CD14-positive monocyte (primary cell): ENCODE measurements at regions not wholly inside any gene's neighbourhood (a gene's known extent, or its start where the extent isn't known, plus 50 kb on each side); places are given as distances from the start of the nearest gene placed in this dataset.

ENCODE experiments used
- DNase-seq, 3 donors: peaks; one replicate each; pipeline ENCODE4 v3.0.0-alpha.2; 2011 to 2022
- H2AFZ ChIP-seq: 2 replicates; pipeline ENCODE4 v1.6.0; 2012; ENCODE audit warnings: mild to moderate bottlenecking, low read depth, low read length, inconsistent platforms; ENCODE audit not compliant: insufficient read depth, poor library complexity, severe bottlenecking
- H3K27ac ChIP-seq, 2 donors: 1 replicate in 1 of 2; 2 replicates in 1 of 2; pipeline ENCODE4 v1.5.1; 2012 to 2013; ENCODE audit warnings: low read length in 2 of 2, control low read depth in 1 of 2, inconsistent platforms in 1 of 2, low read depth in 1 of 2, mild to moderate bottlenecking in 1 of 2
- H3K27me3 ChIP-seq, 2 donors: one replicate each; pipeline versions ENCODE4 v1.6.0 to v1.6.1; 2011 to 2013; ENCODE audit warnings: low read length in 2 of 2; ENCODE audit not compliant: control insufficient read depth in 2 of 2, insufficient read depth in 2 of 2
- H3K36me3 ChIP-seq, 2 donors: replicated peaks in 1 of 2; 1 replicate in 1 of 2; 2 replicates in 1 of 2; pipeline versions ENCODE4 v1.5.1 to v1.6.1; 2012 to 2013; ENCODE audit warnings: low read length in 2 of 2, control low read depth in 1 of 2, inconsistent platforms in 1 of 2, mild to moderate bottlenecking in 1 of 2; ENCODE audit not compliant: insufficient read depth in 2 of 2, control insufficient read depth in 1 of 2
- H3K4me1 ChIP-seq, 2 donors: 1 replicate in 1 of 2; 2 replicates in 1 of 2; pipeline versions ENCODE4 v1.5.1 to v1.6.1; 2012 to 2013; ENCODE audit warnings: low read length in 2 of 2, control low read depth in 1 of 2, inconsistent platforms in 1 of 2, mild to moderate bottlenecking in 1 of 2, moderate library complexity in 1 of 2; ENCODE audit not compliant: insufficient read depth in 2 of 2, control insufficient read depth in 1 of 2
- H3K4me2 ChIP-seq: replicated peaks from 2 replicates; pipeline ENCODE3; 2012; ENCODE audit warnings: low read length, moderate library complexity, mild to moderate bottlenecking; ENCODE audit not compliant: poor library complexity, severe bottlenecking; ENCODE audit errors: extremely low read depth
- H3K4me3 ChIP-seq, 3 experiments: fragments of 200-600 bp in 1 of 3; sonication (generic) in 1 of 3; replicated peaks in 1 of 3; 1 replicate in 2 of 3; 2 replicates in 1 of 3; pipeline ENCODE4 v1.5.1; 2011 to 2013; ENCODE audit warnings: low read length in 3 of 3, mild to moderate bottlenecking in 3 of 3, control low read depth in 2 of 3, low read depth in 2 of 3, inconsistent platforms in 1 of 3, moderate library complexity in 1 of 3
- H3K79me2 ChIP-seq: 2 replicates; pipeline ENCODE4 v1.6.0; 2012; ENCODE audit warnings: mild to moderate bottlenecking, control low read depth, inconsistent platforms, low read length, moderate library complexity; ENCODE audit not compliant: insufficient read depth
- H3K9ac ChIP-seq: 2 replicates; pipeline ENCODE4 v1.6.0; 2017; ENCODE audit warnings: low read length, mild to moderate bottlenecking; ENCODE audit not compliant: insufficient read depth, poor library complexity, severe bottlenecking
- H3K9me3 ChIP-seq, 2 donors: replicated peaks in 1 of 2; 1 replicate in 1 of 2; 2 replicates in 1 of 2; pipeline versions ENCODE4 v1.5.1 to v1.6.1; 2012 to 2013; ENCODE audit warnings: low read length in 2 of 2, control low read depth in 1 of 2; ENCODE audit not compliant: control insufficient read depth in 1 of 2, insufficient read depth in 1 of 2
- H4K20me1 ChIP-seq: 2 replicates; pipeline ENCODE4 v1.6.0; 2012; ENCODE audit warnings: mild to moderate bottlenecking, low read length, control low read depth, moderate library complexity; ENCODE audit not compliant: insufficient read depth
- H3K27ac Mint-ChIP-seq, 7 donors: one replicate each; pipeline ENCODE4 v1.8.0; 2020; ENCODE audit warnings: mild to moderate bottlenecking in 7 of 7, mixed read lengths in 7 of 7, moderate library complexity in 6 of 7, inconsistent platforms in 2 of 7
- H3K27me3 Mint-ChIP-seq, 3 donors: one replicate each; pipeline ENCODE4 v1.8.0; 2021 to 2022; ENCODE audit warnings: low read depth in 3 of 3, mild to moderate bottlenecking in 3 of 3, mixed read lengths in 3 of 3, moderate library complexity in 3 of 3, inconsistent platforms in 1 of 3
- H3K36me3 Mint-ChIP-seq, 2 donors: one replicate each; pipeline ENCODE4 v1.8.0; 2020; ENCODE audit warnings: mixed read lengths in 2 of 2, inconsistent platforms in 1 of 2, mild to moderate bottlenecking in 1 of 2
- H3K4me1 Mint-ChIP-seq: one replicate; pipeline ENCODE4 v1.8.0; 2020; ENCODE audit warnings: mild to moderate bottlenecking, mixed read lengths
- H3K4me3 Mint-ChIP-seq, 2 donors: one replicate each; pipeline ENCODE4 v1.8.0; 2020; ENCODE audit warnings: mild to moderate bottlenecking in 2 of 2, mixed read lengths in 2 of 2, moderate library complexity in 1 of 2
- H3K9me3 Mint-ChIP-seq, 7 donors: one replicate each; pipeline ENCODE4 v1.8.0; 2020 to 2022; ENCODE audit warnings: mixed read lengths in 7 of 7, mild to moderate bottlenecking in 6 of 7, moderate library complexity in 6 of 7, inconsistent platforms in 2 of 7
- WGBS: methylation state at CpG from one replicate; pipeline ENCODE4 v1.1.5; 2013; ENCODE audit warnings: missing lambda C conversion rate; ENCODE audit not compliant: insufficient coverage; 5-methylcytosine and 5-hydroxymethylcytosine counted together
- intact Hi-C, 2 donors: fragments of 100-400 bp; cut with micrococcal nuclease; formaldehyde crosslinking; loops; one replicate each; pipeline versions ENCODE4 v1.15.0 to v1.15.1; 2023
- TF ChIP-seq, protein P1 (sequence below): fragments of 200-600 bp; IDR thresholded peaks from one replicate; pipeline ENCODE4 v1.8.0; 2022; ENCODE audit warnings: antibody characterized with exemption, mild to moderate bottlenecking

GRCh38 chr15:60087561-60087960, 83.5 kb downstream of the FOXB1 start:
- Histone ChIP-seq H3K4me1 (no peaks in the 10 kb centered on the region), H3K9me3 (no peaks in the 10 kb centered on the region), H3K36me3 (no peaks in the 10 kb centered on the region), H3K4me2 (no peak overlapping the region), H3K27ac (no peak overlapping the region), H4K20me1 (no peaks in the 10 kb centered on the region), H3K27me3 (no peaks in the 10 kb centered on the region), H3K79me2 (no peaks in the 10 kb centered on the region), H3K4me3 (no peak overlapping the region), H3K9ac (no peak overlapping the region), H2AFZ (no peak overlapping the region)
- Mint-ChIP-seq H3K4me1 (no peaks in the 10 kb centered on the region), H3K27me3 (peaks cover 3 to 5% (median 3%) of the 10 kb centered on the region in 3 donors), H3K36me3 (no peaks in the 10 kb centered on the region), H3K27ac (no peak overlapping the region), H3K4me3 (no peak overlapping the region), H3K9me3 (peaks cover 0 to 1% (median 0%) of the 10 kb centered on the region in 7 donors)
- no peak for DNase-seq
- intact Hi-C loops: no loop called here
- TF ChIP-seq, protein P1, sequence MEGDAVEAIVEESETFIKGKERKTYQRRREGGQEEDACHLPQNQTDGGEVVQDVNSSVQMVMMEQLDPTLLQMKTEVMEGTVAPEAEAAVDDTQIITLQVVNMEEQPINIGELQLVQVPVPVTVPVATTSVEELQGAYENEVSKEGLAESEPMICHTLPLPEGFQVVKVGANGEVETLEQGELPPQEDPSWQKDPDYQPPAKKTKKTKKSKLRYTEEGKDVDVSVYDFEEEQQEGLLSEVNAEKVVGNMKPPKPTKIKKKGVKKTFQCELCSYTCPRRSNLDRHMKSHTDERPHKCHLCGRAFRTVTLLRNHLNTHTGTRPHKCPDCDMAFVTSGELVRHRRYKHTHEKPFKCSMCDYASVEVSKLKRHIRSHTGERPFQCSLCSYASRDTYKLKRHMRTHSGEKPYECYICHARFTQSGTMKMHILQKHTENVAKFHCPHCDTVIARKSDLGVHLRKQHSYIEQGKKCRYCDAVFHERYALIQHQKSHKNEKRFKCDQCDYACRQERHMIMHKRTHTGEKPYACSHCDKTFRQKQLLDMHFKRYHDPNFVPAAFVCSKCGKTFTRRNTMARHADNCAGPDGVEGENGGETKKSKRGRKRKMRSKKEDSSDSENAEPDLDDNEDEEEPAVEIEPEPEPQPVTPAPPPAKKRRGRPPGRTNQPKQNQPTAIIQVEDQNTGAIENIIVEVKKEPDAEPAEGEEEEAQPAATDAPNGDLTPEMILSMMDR: no peak

- no peaks in the 10 kb centered on the region for H3K9me3 ChIP-seq
- TF ChIP-seq, protein P1: no peak
- H3K4me1 ChIP-seq: no peaks in the 10 kb centered on the region
- H3K4me3 ChIP-seq: no peak overlapping the region
- Mint-ChIP-seq H3K9me3 (peaks cover 0 to 1% (median 0%) of the 10 kb centered on the region in 7 donors), H3K4me1 (no peaks in the 10 kb centered on the region), H3K4me3 (no peak overlapping the region), H3K27ac (no peak overlapping the region), H3K27me3 (peaks cover 3% of the 10 kb centered on the region in 3 donors), H3K36me3 (no peaks in the 10 kb centered on the region)
- no peaks in the 10 kb centered on the region for H3K79me2 ChIP-seq
- intact Hi-C loops: no loop called here
- no peaks in the 10 kb centered on the region for H4K20me1 ChIP-seq
- DNase-seq: no peak
- H3K9ac ChIP-seq: no peak overlapping the region
- no peaks in the 10 kb centered on the region for H3K27me3 ChIP-seq
- no peak overlapping the region for H2AFZ ChIP-seq
- no peaks in the 10 kb centered on the region for H3K36me3 ChIP-seq
- no peak overlapping the region for H3K4me2 ChIP-seq
- 100% methylated on average over 1 of the region's 3 CpGs for WGBS
- H3K27ac ChIP-seq: no peak overlapping the region
These were observed 86.6 kb downstream of the FOXB1 start for GRCh38 chr15:60090747-60091146.
